ENCODE measurements at regions not wholly inside any gene's neighbourhood (a gene's known extent, or its start where the extent isn't known, plus 50 kb on each side); places are given as distances from the start of the nearest gene placed in this dataset.
"Not testable (repeated sequence)": the region's sequence is repeated elsewhere in the genome, so short reads cannot be mapped to it uniquely, and the experiment has no call there.

- DNase-seq (ENCODE audit: low read depth in 2 of 2), result no peak
Observed at GRCh38 chr19:27718234-27718633, 1494.7 kb downstream of the UQCRFS1 start.

- DNase-seq (ENCODE audit: low read depth in 2 of 2), result no peak
Observed at GRCh38 chr19:27717825-27718224, 1495.1 kb downstream of the UQCRFS1 start.

GRCh38 chr19:27716922-27717321, 1496.0 kb downstream of the UQCRFS1 start:
- no peak for DNase-seq (ENCODE audit: low read depth in 2 of 2)

- no peak for DNase-seq (ENCODE audit: low read depth in 2 of 2)
Observed at GRCh38 chr19:27714857-27715256, 1498.1 kb downstream of the UQCRFS1 start.

GRCh38 chr19:27709496-27709895, 1503.5 kb downstream of the UQCRFS1 start:
- no peak for DNase-seq (ENCODE audit: low read depth in 2 of 2)

GRCh38 chr19:27708986-27709385, 1504.0 kb downstream of the UQCRFS1 start:
- DNase-seq (ENCODE audit: low read depth in 2 of 2), result not testable (repeated sequence)

- not testable (repeated sequence) for DNase-seq (ENCODE audit: low read depth in 2 of 2)
Observed at GRCh38 chr19:27707026-27707425, 1505.9 kb downstream of the UQCRFS1 start.

- DNase-seq (ENCODE audit: low read depth in 2 of 2), result no peak
Observed at GRCh38 chr19:27705896-27706295, 1507.1 kb downstream of the UQCRFS1 start.

- no peak for DNase-seq (ENCODE audit: low read depth in 2 of 2)
Observed at GRCh38 chr19:27694361-27695055, 1518.4 kb downstream of the UQCRFS1 start.

- DNase-seq (ENCODE audit: low read depth in 2 of 2), result no peak
Observed at GRCh38 chr19:27691991-27692390, 1521.0 kb downstream of the UQCRFS1 start.

GRCh38 chr19:27689734-27690241, 1523.2 kb downstream of the UQCRFS1 start:
- no peak for DNase-seq (ENCODE audit: low read depth in 2 of 2)

- no peak for DNase-seq (ENCODE audit: low read depth in 2 of 2)
Observed at GRCh38 chr19:27684293-27684692, 1528.7 kb downstream of the UQCRFS1 start.

- no peak for DNase-seq (ENCODE audit: low read depth in 2 of 2)
Observed at GRCh38 chr19:27681972-27682371, 1531.0 kb downstream of the UQCRFS1 start.

GRCh38 chr19:27679905-27680304, 1533.0 kb downstream of the UQCRFS1 start:
- no peak for DNase-seq (ENCODE audit: low read depth in 2 of 2)

GRCh38 chr19:27679399-27679798, 1533.6 kb downstream of the UQCRFS1 start:
- DNase-seq (ENCODE audit: low read depth in 2 of 2), result no peak

- no peak for DNase-seq (ENCODE audit: low read depth in 2 of 2)
Observed at GRCh38 chr19:27676877-27677276, 1536.1 kb downstream of the UQCRFS1 start.

- DNase-seq (ENCODE audit: low read depth in 2 of 2), result no peak
Observed at GRCh38 chr19:27676334-27676733, 1536.6 kb downstream of the UQCRFS1 start.

- DNase-seq (ENCODE audit: low read depth in 2 of 2), result no peak
Observed at GRCh38 chr19:27675771-27676170, 1537.2 kb downstream of the UQCRFS1 start.

- DNase-seq (ENCODE audit: low read depth in 2 of 2), result no peak
Observed at GRCh38 chr19:27674701-27675100, 1538.2 kb downstream of the UQCRFS1 start.

- no peak for DNase-seq (ENCODE audit: low read depth in 2 of 2)
Observed at GRCh38 chr19:27673986-27674385, 1539.0 kb downstream of the UQCRFS1 start.

GRCh38 chr19:27672309-27673047, 1540.5 kb downstream of the UQCRFS1 start:
- no peak for DNase-seq (ENCODE audit: low read depth in 2 of 2)

- DNase-seq (ENCODE audit: low read depth in 2 of 2), result no peak
Observed at GRCh38 chr19:27671876-27672275, 1541.1 kb downstream of the UQCRFS1 start.

GRCh38 chr19:27660428-27660827, 1552.5 kb downstream of the UQCRFS1 start:
- no peak for DNase-seq (ENCODE audit: low read depth in 2 of 2)

All from activated CD4-positive, alpha-beta T cell treated with anti-CD3 and anti-CD28 coated beads for 24 hours (primary cell).